IMR-90 (cell line): ENCODE measurements at regions not wholly inside any gene's neighbourhood (a gene's known extent, or its start where the extent isn't known, plus 50 kb on each side); places are given as distances from the start of the nearest gene placed in this dataset.

ENCODE experiments used
- BHLHE40 ChIP-seq: fragments of 150-350 bp; IDR thresholded peaks from 2 replicates; pipeline ENCODE4 v1.6.1; 2016; ENCODE audit warnings: mild to moderate bottlenecking, low read depth, low read length
- CEBPB ChIP-seq: IDR thresholded peaks from 2 replicates; pipeline ENCODE4 v1.6.1; 2012; ENCODE audit warnings: low read depth, low read length, improper control_type of control experiment
- CHD1 ChIP-seq: IDR thresholded peaks from 2 replicates; pipeline ENCODE4 v1.6.1; 2012; ENCODE audit warnings: low read depth, low read length, improper control_type of control experiment
- MAFK ChIP-seq: IDR thresholded peaks from 2 replicates; pipeline ENCODE4 v1.6.1; 2012; ENCODE audit warnings: low read depth, low read length, improper control_type of control experiment
- NFE2L2 ChIP-seq: fragments of 150-350 bp; IDR thresholded peaks from 2 replicates; pipeline ENCODE4 v1.6.1; 2016; ENCODE audit warnings: low read depth, mild to moderate bottlenecking, low read length
- RAD21 ChIP-seq: IDR thresholded peaks from 2 replicates; pipeline ENCODE4 v1.6.1; 2012; ENCODE audit warnings: low read length, improper control_type of control experiment
- RFX5 ChIP-seq: IDR thresholded peaks from 2 replicates; pipeline ENCODE4 v1.8.0; 2012; ENCODE audit warnings: low read depth, mild to moderate bottlenecking, low read length, moderate library complexity
- USF2 ChIP-seq: fragments of 150-350 bp; IDR thresholded peaks from 2 replicates; pipeline ENCODE4 v1.6.1; 2017; ENCODE audit warnings: mild to moderate bottlenecking, antibody characterized with exemption, low read length, low read depth

- TF ChIP-seq BHLHE40 (no peak), NFE2L2 (no peak), RFX5 (no peak), MAFK (no peak), USF2 (no peak), CEBPB (no peak), CHD1 (no peak), RAD21 (no peak)
Measured at GRCh38 chr1:22273686-22274681, 131.1 kb upstream of the WNT4 start (continued).
